NCI-H146 (cell line): ENCODE measurements at regions not wholly inside any gene's neighbourhood (a gene's known extent, or its start where the extent isn't known, plus 50 kb on each side); places are given as distances from the start of the nearest gene placed in this dataset.

Source experiments
- DNase-seq: peaks from one replicate; lab custom pipeline; 2025; lab: John Stamatoyannopoulos, UW

DNA sequence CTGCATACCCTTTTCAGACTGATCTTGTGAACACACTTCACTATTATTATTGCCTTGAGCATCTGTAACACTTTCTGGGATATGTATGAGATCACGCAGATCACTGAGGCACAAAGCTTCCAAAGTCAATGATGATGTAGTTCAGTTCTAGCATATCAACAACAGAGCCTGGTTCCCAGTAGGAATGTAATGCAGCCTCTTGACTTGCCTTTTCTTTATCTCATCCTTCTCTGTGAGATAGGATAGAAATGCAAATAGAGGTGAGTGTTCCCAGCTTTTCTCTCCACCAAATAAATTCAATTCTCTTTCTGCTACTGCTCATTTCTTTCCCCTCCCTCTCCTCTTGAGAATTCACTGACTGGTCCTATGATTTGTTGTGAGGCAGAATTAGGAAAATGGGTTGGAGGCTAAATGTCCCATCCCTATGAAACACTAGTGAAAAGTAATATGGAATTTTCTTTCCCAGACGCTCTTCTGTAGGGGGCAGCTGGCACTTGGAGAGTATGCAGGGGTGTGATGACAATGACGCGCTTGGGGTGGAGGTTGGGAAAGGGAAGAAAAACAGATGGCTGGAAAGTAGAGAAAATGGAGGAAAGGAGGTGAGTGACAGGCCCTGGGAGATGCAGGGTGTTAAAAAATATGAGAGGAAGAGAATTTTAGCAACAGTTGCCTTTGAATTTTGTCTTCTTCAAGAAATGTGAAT, 96.0 kb upstream of the TMTC1 start:
- DNase-seq: no peak

DNA sequence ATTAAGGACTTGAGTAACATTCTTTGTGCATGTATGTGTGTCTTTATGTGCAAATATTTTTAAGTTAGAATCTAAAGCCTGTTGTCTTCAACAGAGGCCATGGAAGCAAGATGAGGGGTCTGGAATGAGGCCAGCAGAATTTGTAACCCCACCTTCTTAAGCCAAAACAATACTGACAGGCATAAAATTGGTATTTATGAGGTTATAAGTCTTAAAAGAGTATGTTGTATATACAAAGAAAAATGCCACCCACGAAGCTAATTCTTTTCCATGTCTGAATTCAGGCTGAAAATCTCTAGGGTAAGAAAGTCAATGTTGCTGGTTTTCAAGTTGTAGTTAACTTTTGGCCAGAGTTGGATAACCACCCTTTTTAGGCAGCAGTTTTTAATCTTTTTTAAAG, 86.2 kb upstream of the TMTC1 start:
- DNase-seq: no peak

DNA sequence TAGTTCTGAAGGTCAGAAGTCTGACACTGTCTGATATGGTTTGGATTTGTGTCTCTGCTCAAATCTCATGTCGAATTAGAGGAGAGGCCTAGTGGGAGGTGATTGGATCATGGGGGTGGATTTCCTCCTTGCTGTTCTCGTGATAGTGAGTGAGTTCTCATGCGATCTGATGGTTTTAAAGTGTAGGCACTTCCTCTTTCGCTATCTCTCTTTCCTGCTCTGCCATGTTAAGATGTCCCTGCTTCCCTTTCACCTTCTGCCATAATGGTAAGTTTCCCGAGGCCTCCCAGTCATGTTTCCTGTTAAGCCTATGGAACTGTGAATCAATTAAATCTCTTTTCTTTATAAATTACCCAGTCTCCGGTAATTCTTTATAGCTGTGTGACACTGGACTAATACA, 84.1 kb upstream of the TMTC1 start:
- DNase-seq: no peak

DNA sequence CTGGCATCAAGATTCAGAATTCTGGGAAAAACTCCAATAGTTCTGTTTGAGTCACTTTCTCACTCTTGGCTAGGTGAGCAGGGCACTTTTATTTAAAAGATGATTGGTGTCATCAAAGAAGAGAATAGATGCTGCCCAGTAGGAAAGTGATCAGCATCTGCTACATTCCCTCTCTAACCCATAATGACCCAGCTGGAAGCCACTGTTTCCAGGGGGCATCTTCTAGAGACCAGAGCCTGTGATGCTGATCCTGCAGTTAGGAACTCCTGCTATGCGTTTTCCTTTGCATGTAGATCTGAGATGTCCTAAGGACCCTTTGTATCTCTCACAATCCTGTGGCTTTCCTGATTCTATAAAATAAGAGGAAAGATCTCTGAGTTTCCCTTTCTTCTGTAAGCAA, 79.9 kb upstream of the TMTC1 start:
- DNase-seq: no peak

DNA sequence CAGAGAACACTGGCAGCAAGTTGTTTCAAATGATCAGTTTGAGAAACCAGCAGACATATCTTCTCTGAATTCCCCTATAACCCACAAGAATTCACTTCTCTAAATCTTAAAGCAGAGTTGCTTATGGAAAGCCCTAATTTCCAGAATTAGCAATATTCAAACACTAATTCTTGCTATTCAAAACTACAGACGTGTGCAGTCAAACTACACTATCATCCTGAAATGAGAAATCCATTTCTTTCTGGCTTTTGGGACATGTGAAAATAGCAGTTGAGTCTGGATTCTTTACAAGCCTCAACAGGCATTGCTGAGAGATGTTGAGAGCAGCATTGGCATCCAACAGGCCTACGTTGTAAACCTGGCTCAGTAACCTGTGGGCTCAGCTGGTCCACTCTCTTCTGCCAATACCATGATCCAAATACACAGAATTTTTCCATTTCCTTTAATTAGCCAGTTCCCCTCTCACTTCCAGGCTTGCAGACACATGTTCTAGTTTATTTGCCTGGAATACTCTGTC, 74.6 kb upstream of the TMTC1 start:
- DNase-seq: no peak

DNA sequence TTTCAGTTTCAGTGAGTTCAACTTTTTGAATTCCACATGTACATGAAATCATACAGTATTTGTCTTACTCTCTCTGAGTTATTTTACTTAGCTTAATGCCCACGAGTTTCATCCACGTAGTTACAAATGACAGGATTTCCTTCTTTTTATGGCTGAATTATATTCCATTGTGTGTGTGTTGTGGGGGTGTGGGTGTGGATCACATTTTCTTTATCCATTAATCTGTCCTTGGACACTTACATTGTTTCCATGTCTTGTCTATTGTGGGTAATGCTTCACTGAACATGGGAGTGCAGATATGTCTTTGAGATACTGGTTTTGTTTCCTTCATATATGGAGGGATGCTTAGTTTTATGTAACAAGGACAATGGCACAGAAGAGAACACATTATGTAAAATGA, 63.5 kb upstream of the TMTC1 start:
- DNase-seq: no peak

DNA sequence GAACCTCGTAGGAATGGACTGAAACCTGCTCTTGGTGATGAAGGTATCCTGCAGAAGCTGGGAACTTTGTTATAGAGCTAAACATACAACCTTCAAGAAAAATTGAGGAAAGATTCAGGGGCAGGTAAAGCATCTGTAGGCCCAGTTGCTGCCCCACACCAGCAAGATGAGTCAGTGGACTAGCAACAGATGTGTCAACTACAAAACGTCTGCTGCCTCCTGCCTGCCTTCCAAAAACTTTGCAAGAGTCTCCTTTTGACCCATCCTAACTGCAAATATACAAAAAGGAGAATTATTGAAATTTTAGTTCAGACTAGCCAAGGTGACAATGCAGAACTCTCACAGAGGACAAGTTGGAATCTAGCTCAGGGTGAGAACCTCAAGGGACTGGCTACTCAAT, 60.9 kb upstream of the TMTC1 start:
- no peak for DNase-seq

DNA sequence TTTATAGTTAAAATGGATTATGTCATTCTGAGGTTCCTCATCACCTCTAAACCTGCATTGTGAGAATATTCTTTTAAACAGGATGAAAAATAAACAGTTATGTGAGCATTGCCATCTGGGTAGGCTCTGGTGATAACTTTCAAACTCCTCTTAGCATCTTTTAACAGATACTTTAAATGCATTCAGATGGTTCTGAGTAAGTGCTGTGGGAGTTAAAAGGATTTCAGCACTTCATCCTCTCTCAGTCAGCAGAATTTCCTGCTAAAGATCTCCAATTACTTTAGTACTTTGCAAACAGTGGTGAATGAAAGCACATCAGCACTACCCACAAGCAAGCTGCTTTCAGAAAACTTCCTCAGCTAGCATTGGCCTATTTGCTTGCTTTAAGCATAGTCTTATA, 59.3 kb upstream of the TMTC1 start:
- no peak for DNase-seq

DNA sequence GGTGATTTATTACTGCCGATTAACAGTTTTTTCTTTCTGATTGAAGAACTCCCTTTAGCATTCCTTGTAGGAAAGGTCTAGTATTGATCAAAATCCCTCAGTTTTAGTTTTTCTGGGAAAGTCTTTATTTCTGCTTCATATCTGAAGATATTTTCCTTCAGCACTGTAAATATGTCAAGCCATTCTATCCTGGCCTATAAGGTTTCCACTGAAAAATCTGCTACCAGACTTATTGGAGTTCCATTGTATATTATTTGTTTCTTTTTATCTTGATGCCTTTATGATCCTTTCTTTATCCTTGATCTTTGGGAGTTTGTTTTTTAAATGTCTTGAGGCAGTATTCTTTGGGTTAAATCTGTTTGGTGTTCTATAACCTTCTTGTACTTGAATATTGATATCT, 55.0 kb upstream of the TMTC1 start:
- DNase-seq: no peak
